WTC11 (cell line): ENCODE measurements at regions not wholly inside any gene's neighbourhood (a gene's known extent, or its start where the extent isn't known, plus 50 kb on each side); places are given as distances from the start of the nearest gene placed in this dataset.

Source experiments
- ATAC-seq: fragments of 200-7000 bp; cut with Tn5 transposase; 2 replicates; pipeline ENCODE4 v1.10.0; 2021; ENCODE audit warnings: mild to moderate bottlenecking, moderate library complexity
- CTCF ChIA-PET: fragments of 300-600 bp; sonication (Branson Sonifier 250); formaldehyde crosslinking; loops from one replicate; lab custom pipeline; 2021; ENCODE audit warnings: antibody characterized with exemption; lab: Charles Lee
- POLR2A ChIA-PET: fragments of 350-600 bp; sonication (Branson Sonifier 250); formaldehyde crosslinking; loops from one replicate; lab custom pipeline; 2021; ENCODE audit warnings: antibody characterized with exemption; lab: Charles Lee
- DNase-seq: peaks from one replicate; pipeline ENCODE4 v3.0.0; 2021; ENCODE audit warnings: low spot score
- H3K27ac Mint-ChIP-seq: 2 replicates; pipeline ENCODE4 v1.8.0; 2021; ENCODE audit warnings: mixed read lengths
- H3K27me3 Mint-ChIP-seq: 2 replicates; pipeline ENCODE4 v1.8.0; 2021; ENCODE audit warnings: low read depth, mild to moderate bottlenecking, moderate library complexity, mixed read lengths
- H3K36me3 Mint-ChIP-seq: 2 replicates; pipeline ENCODE4 v1.8.0; 2021; ENCODE audit warnings: mixed read lengths
- H3K4me1 Mint-ChIP-seq: 2 replicates; pipeline ENCODE4 v1.8.0; 2022; ENCODE audit warnings: mixed read lengths
- H3K4me3 Mint-ChIP-seq: 2 replicates; pipeline ENCODE4 v1.8.0; 2021; ENCODE audit warnings: mild to moderate bottlenecking, moderate library complexity, mixed read lengths
- H3K9me3 Mint-ChIP-seq: 2 replicates; pipeline ENCODE4 v1.8.0; 2021; ENCODE audit warnings: mixed read lengths
- AR ChIP-seq: fragments of 250-450 bp; sonication (Bioruptor Pico); IDR thresholded peaks from 2 replicates; pipeline ENCODE4 v1.9.0; 2021; ENCODE audit warnings: mild to moderate bottlenecking
- CDX4 ChIP-seq: fragments of 250-450 bp; sonication (Bioruptor Pico); IDR thresholded peaks from 2 replicates; pipeline ENCODE4 v1.9.0; 2021; ENCODE audit warnings: moderate library complexity, mild to moderate bottlenecking, inconsistent platforms, borderline replicate concordance
- ELF4 ChIP-seq: sonication (generic); formaldehyde crosslinking; IDR thresholded peaks from 2 replicates; pipeline ENCODE4 v1.8.1; 2022; ENCODE audit warnings: low read depth, mild to moderate bottlenecking, moderate library complexity, missing genetic modification reagents
- FOXJ3 ChIP-seq: sonication (generic); formaldehyde crosslinking; IDR thresholded peaks from 2 replicates; pipeline ENCODE4 v1.9.0; 2021; ENCODE audit warnings: missing genetic modification reagents, mild to moderate bottlenecking, borderline replicate concordance
- GRHL2 ChIP-seq: fragments of 250-450 bp; sonication (Bioruptor Pico); IDR thresholded peaks from 2 replicates; pipeline ENCODE4 v1.8.0; 2022; ENCODE audit warnings: mild to moderate bottlenecking, moderate library complexity; ENCODE audit not compliant: insufficient replicate concordance, severe bottlenecking
- HMGA2 ChIP-seq: fragments of 250-450 bp; sonication (Bioruptor Pico); IDR thresholded peaks from 2 replicates; pipeline ENCODE4 v1.4.0; 2021; ENCODE audit warnings: mild to moderate bottlenecking, moderate library complexity
- IRF1 ChIP-seq: sonication (generic); formaldehyde crosslinking; IDR thresholded peaks from 2 replicates; pipeline ENCODE4 v1.8.0; 2023; ENCODE audit warnings: missing genetic modification reagents
- NFE2L1 ChIP-seq: sonication (generic); formaldehyde crosslinking; IDR thresholded peaks from 2 replicates; pipeline ENCODE4 v1.8.1; 2023; ENCODE audit warnings: missing genetic modification reagents
- NFYB ChIP-seq: sonication (generic); formaldehyde crosslinking; conservative IDR thresholded peaks from 2 replicates; pipeline ENCODE4 v1.8.0; 2022; ENCODE audit warnings: low read depth, missing genetic modification reagents
- NR3C1 ChIP-seq: sonication (generic); formaldehyde crosslinking; conservative IDR thresholded peaks from 2 replicates; pipeline ENCODE4 v1.8.1; 2023; ENCODE audit warnings: low read depth, mild to moderate bottlenecking, missing genetic modification reagents
- TEAD4 ChIP-seq: sonication (generic); formaldehyde crosslinking; IDR thresholded peaks from 2 replicates; pipeline ENCODE4 v1.8.0; 2022; ENCODE audit warnings: mild to moderate bottlenecking, missing genetic modification reagents
- ZNF317 ChIP-seq: sonication (generic); formaldehyde crosslinking; IDR thresholded peaks from 2 replicates; pipeline ENCODE4 v1.8.1; 2023; ENCODE audit warnings: low read depth, mild to moderate bottlenecking, moderate library complexity, missing genetic modification reagents, borderline replicate concordance
- ZNF425 ChIP-seq: fragments of 250-450 bp; sonication (Bioruptor Pico); conservative IDR thresholded peaks from 2 replicates; pipeline ENCODE4 v1.9.0; 2021; ENCODE audit warnings: mild to moderate bottlenecking
- ZNF512 ChIP-seq: sonication (generic); formaldehyde crosslinking; IDR thresholded peaks from 2 replicates; pipeline ENCODE4 v1.8.1; 2022; ENCODE audit warnings: missing genetic modification reagents, borderline replicate concordance
- ZSCAN18 ChIP-seq: fragments of 250-450 bp; sonication (Bioruptor Pico); IDR thresholded peaks from 2 replicates; pipeline ENCODE4 v2.1.2; 2022; ENCODE audit warnings: mild to moderate bottlenecking, moderate library complexity
- TF ChIP-seq, protein P1 (sequence below): sonication (generic); formaldehyde crosslinking; IDR thresholded peaks from 2 replicates; pipeline ENCODE4 v1.8.1; 2022; ENCODE audit warnings: mild to moderate bottlenecking, missing genetic modification reagents, moderate library complexity, borderline replicate concordance
- TF ChIP-seq, protein P2 (sequence below): sonication (generic); formaldehyde crosslinking; IDR thresholded peaks from 2 replicates; pipeline ENCODE4 v1.8.1; 2023; ENCODE audit warnings: mild to moderate bottlenecking, moderate library complexity, missing genetic modification reagents

DNA sequence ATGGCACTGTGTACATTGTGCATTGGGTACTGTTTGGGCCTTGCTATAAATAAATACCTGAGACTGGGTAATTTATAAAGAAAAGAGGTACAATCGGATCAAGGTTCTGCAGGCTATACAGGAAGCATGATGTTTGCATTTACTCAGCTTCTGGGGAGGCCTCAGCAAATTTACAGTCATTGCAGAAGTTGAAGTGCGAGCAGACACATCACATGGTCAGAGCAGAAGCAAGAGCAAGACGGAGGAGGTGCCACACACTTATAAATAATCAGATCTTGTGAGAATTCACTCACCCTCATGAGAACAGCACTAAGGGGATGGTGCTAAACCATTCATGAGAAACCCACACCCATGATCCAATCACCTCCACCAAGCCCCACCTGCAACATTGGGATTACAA is 505.0 kb downstream of the ARAP2 start:
- TF ChIP-seq ZNF425 (CRISPR knock-in tag) (no peak), AR (CRISPR knock-in tag) (no peak), IRF1 (CRISPR knock-in tag) (no peak), NFE2L1 (no peak)
- no peak overlapping the region for H3K27ac Mint-ChIP-seq
- no peak for ATAC-seq
- H3K36me3 Mint-ChIP-seq, result peaks cover 17% of the 10 kb centered on the region
- ChIA-PET POLR2A (no interaction called here), CTCF (no interaction called here)
- H3K9me3 Mint-ChIP-seq, result peaks cover 30% of the 10 kb centered on the region
- H3K4me3 Mint-ChIP-seq, result no peak overlapping the region
- no peak for DNase-seq
- no peaks in the 10 kb centered on the region for H3K4me1 Mint-ChIP-seq
- no peaks in the 10 kb centered on the region for H3K27me3 Mint-ChIP-seq

GRCh38 chr4:35754047-35754446 is 490.3 kb downstream of the ARAP2 start:
- ChIA-PET CTCF (no interaction called here), POLR2A (no interaction called here)
- peaks cover 5% of the 10 kb centered on the region; the same call in 1 of the 2 replicates for H3K9me3 Mint-ChIP-seq

More at GRCh38 chr4:35754047-35754446, 490.3 kb downstream of the ARAP2 start:
- H3K4me3 Mint-ChIP-seq, result no peak overlapping the region
- ATAC-seq, result no peak
- no peaks in the 10 kb centered on the region for H3K27me3 Mint-ChIP-seq
- no peaks in the 10 kb centered on the region for H3K4me1 Mint-ChIP-seq
- TF ChIP-seq FOXJ3 (CRISPR knock-in tag) (no peak), CDX4 (CRISPR knock-in tag) (no peak), AR (CRISPR knock-in tag) (no peak), ZNF317 (CRISPR knock-in tag) (no peak), NFYB (CRISPR knock-in tag) (no peak), ZSCAN18 (no peak), GRHL2 (CRISPR knock-in tag) (no peak), ELF4 (CRISPR knock-in tag) (no peak), NR3C1 (CRISPR knock-in tag) (no peak), ZNF512 (CRISPR knock-in tag) (no peak), NFE2L1 (no peak), HMGA2 (CRISPR knock-in tag) (no peak), TEAD4 (CRISPR knock-in tag) (no peak)
- TF ChIP-seq, protein P1, sequence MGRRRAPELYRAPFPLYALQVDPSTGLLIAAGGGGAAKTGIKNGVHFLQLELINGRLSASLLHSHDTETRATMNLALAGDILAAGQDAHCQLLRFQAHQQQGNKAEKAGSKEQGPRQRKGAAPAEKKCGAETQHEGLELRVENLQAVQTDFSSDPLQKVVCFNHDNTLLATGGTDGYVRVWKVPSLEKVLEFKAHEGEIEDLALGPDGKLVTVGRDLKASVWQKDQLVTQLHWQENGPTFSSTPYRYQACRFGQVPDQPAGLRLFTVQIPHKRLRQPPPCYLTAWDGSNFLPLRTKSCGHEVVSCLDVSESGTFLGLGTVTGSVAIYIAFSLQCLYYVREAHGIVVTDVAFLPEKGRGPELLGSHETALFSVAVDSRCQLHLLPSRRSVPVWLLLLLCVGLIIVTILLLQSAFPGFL, result no peak
- TF ChIP-seq, protein P2, sequence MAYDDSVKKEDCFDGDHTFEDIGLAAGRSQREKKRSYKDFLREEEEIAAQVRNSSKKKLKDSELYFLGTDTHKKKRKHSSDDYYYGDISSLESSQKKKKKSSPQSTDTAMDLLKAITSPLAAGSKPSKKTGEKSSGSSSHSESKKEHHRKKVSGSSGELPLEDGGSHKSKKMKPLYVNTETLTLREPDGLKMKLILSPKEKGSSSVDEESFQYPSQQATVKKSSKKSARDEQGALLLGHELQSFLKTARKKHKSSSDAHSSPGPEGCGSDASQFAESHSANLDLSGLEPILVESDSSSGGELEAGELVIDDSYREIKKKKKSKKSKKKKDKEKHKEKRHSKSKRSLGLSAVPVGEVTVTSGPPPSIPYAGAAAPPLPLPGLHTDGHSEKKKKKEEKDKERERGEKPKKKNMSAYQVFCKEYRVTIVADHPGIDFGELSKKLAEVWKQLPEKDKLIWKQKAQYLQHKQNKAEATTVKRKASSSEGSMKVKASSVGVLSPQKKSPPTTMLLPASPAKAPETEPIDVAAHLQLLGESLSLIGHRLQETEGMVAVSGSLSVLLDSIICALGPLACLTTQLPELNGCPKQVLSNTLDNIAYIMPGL (CRISPR knock-in tag), result no peak
- TF ChIP-seq, all 79 proteins: peak for 0
- Mint-ChIP-seq H3K27ac (no peak overlapping the region), H3K36me3 (no peaks in the 10 kb centered on the region)
- DNase-seq, result no peak
